ENCODE measurements at regions not wholly inside any gene's neighbourhood (a gene's known extent, or its start where the extent isn't known, plus 50 kb on each side); places are given as distances from the start of the nearest gene placed in this dataset.

DNA sequence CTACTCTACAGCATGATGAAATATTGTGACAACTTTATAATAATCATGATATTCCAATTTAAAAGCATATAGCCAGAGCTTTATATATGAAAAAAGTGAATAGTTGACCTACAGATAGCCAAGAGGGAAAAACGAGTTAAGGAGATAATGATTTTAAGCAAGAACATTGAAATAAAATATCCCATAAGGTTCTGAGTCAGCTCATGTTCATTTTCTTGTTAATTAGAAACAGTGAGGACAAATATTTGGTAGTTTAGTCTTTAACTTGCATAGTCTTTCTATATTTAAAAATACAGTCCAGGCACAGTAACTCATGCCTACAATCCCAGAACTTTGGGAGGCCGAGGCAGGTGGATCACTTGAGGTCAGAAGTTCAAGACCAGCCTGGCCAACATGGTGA, 55.8 kb upstream of the CDH6 start:
- DNase-seq (ENCODE audit: extremely low read depth, insufficient read length): no peak
- TF ChIP-seq, protein P1, sequence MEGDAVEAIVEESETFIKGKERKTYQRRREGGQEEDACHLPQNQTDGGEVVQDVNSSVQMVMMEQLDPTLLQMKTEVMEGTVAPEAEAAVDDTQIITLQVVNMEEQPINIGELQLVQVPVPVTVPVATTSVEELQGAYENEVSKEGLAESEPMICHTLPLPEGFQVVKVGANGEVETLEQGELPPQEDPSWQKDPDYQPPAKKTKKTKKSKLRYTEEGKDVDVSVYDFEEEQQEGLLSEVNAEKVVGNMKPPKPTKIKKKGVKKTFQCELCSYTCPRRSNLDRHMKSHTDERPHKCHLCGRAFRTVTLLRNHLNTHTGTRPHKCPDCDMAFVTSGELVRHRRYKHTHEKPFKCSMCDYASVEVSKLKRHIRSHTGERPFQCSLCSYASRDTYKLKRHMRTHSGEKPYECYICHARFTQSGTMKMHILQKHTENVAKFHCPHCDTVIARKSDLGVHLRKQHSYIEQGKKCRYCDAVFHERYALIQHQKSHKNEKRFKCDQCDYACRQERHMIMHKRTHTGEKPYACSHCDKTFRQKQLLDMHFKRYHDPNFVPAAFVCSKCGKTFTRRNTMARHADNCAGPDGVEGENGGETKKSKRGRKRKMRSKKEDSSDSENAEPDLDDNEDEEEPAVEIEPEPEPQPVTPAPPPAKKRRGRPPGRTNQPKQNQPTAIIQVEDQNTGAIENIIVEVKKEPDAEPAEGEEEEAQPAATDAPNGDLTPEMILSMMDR (IDR thresholded peaks at IDR 0.05; ENCODE audit: insufficient read depth, low read length, poor library complexity, severe bottlenecking): no peak

DNA sequence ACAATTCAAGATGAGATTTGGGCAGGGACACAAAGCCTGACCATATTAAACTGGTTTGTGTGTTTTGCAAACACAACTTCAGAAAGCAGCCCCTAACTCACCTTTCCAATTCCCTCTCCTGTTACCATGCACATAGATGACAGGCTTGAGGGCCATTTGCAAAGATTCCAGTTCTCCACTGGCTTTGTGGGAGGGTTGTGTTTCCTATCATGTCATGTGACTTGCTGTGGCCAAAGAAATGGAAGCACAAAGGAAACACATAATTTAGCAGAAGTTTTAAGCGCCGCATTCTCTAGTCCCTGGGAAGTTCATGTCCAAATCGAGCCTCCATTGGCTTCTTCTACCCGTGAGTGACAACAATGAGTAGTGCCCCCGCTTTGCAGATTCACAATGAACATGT, 57.9 kb upstream of the CDH6 start:
- TF ChIP-seq, protein P1 (IDR thresholded peaks at IDR 0.05; ENCODE audit: insufficient read depth, low read length, poor library complexity, severe bottlenecking): no peak
- DNase-seq (ENCODE audit: extremely low read depth, insufficient read length): no peak
- H3K4me3 ChIP-seq (replicated peaks; ENCODE audit: low read depth, low read length): no peak overlapping the region

More for the DNA sequence above, 55.8 kb upstream of the CDH6 start:
- H3K27me3 ChIP-seq (replicated peaks; ENCODE audit: control insufficient read depth, insufficient read depth, low read length): no peaks in the 10 kb centered on the region
- no peak overlapping the region for H3K4me3 ChIP-seq (replicated peaks; ENCODE audit: low read depth, low read length)
- H3K36me3 ChIP-seq (ENCODE audit: control insufficient read depth, insufficient read depth, low read length): no peaks in the 10 kb centered on the region

DNA sequence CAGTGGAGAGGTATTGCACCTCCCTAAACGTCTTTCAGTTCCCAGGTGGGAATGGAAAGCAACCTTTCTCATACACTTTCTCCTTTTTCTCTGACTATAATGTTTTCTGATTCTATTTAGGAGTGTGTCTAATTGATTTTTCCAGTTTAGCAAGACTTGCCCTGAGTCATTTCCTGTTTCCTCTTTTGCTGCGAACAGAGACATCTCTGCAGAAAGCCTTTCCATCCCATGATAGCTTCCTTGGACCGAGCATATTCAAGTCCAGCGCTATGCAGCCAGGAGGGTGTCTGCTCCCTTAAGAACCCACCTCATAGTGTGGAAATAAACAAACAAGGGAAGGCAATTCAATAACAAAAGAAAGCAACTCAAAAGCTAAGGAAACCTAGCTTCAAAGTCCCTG, 60.0 kb upstream of the CDH6 start:
- H3K27me3 ChIP-seq (replicated peaks; ENCODE audit: control insufficient read depth, insufficient read depth, low read length): no peaks in the 10 kb centered on the region
- no peak overlapping the region for H3K4me3 ChIP-seq (replicated peaks; ENCODE audit: low read depth, low read length)
- DNase-seq (ENCODE audit: extremely low read depth, insufficient read length): no peak
- TF ChIP-seq, protein P1 (IDR thresholded peaks at IDR 0.05; ENCODE audit: insufficient read depth, low read length, poor library complexity, severe bottlenecking): no peak
- no peaks in the 10 kb centered on the region for H3K36me3 ChIP-seq (ENCODE audit: control insufficient read depth, insufficient read depth, low read length)

More for the DNA sequence above, 57.9 kb upstream of the CDH6 start:
- H3K27me3 ChIP-seq (replicated peaks; ENCODE audit: control insufficient read depth, insufficient read depth, low read length): no peaks in the 10 kb centered on the region
- H3K36me3 ChIP-seq (ENCODE audit: control insufficient read depth, insufficient read depth, low read length): no peaks in the 10 kb centered on the region

DNA sequence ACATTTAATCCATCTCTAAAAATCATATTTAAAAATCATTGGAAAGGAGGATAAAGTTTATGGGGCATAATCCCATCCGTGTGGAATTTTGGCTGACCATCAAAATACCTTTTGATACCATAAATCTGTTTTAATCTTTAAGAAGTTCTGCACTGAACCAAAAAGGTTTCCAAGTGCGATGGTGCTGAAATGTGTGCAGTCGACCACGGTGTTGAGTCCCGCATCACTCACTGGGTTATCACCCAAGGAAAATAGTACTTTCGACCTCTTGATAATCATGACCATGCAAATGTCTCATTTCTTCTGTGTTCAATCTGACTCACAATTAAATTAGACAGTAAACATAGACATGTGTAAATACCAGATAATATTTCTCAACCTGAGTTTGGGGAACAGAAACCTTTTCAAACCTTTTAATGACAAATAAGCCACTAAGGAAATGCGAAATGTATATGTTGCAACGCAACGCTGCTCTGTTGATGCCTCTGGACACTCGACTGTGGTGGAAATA, 62.0 kb upstream of the CDH6 start:
- Histone ChIP-seq H3K27me3 (replicated peaks; ENCODE audit: control insufficient read depth, insufficient read depth, low read length) (no peaks in the 10 kb centered on the region), H3K4me3 (replicated peaks; ENCODE audit: low read depth, low read length) (no peak overlapping the region), H3K36me3 (ENCODE audit: control insufficient read depth, insufficient read depth, low read length) (no peaks in the 10 kb centered on the region)
- TF ChIP-seq, protein P1 (IDR thresholded peaks at IDR 0.05; ENCODE audit: insufficient read depth, low read length, poor library complexity, severe bottlenecking): no peak
- DNase-seq (ENCODE audit: extremely low read depth, insufficient read length): no peak

DNA sequence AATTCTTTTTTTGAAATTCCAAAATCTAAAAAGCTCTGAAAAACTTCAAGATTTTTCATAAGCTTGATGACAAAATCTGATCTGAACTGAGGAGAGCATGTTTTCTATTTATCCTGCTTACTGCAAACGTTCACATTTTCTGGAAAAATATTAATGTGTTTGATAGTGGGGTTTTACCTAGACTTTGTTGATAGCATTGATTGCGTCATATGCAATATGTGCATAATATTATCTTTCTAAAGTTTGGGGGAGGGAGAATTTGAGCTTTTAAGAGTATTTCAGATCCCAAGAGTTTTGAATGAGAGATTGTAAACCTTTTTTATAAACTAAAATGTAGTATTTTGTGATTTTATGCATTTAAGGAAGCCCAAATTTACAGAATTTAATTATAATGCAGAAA, 62.8 kb upstream of the CDH6 start:
- Histone ChIP-seq H3K4me3 (replicated peaks; ENCODE audit: low read depth, low read length) (no peak overlapping the region), H3K27me3 (replicated peaks; ENCODE audit: control insufficient read depth, insufficient read depth, low read length) (no peaks in the 10 kb centered on the region), H3K36me3 (ENCODE audit: control insufficient read depth, insufficient read depth, low read length) (no peaks in the 10 kb centered on the region)
- no peak for DNase-seq (ENCODE audit: extremely low read depth, insufficient read length)
- TF ChIP-seq, protein P1 (IDR thresholded peaks at IDR 0.05; ENCODE audit: insufficient read depth, low read length, poor library complexity, severe bottlenecking): no peak

Measured in GM06990 (cell line).